ENCODE measurements at regions not wholly inside any gene's neighbourhood (a gene's known extent, or its start where the extent isn't known, plus 50 kb on each side); places are given as distances from the start of the nearest gene placed in this dataset.

DNA sequence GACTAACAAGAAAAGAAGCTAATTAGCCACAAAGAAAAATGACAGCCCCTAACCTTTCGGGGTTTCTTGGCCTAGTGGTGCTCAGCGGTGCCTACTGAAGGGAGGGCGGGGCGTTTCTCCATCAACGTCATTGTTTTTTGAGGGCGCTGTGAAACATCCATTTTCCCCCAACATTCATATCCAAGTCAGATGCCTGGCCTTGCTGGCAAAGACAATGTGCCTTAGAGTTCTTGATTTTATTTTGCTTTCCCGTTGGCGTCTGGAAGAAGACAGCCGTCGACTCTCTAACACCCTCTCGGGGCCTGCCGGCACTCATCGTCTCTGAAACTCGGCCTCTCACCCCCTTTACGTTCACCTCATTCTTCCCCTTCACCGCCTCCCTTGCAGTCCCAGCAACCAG, 154.5 kb downstream of the PHETA1 start:
- ChIA-PET POLR2A (no interaction called here), CTCF (no interaction called here)

GRCh38 chr12:111213561-111213960, 155.3 kb downstream of the PHETA1 start:
- DNase-seq (ENCODE audit: extremely low spot score): no peak
- POLR2A ChIA-PET: no interaction called here
- CTCF ChIA-PET: no interaction called here
- TF ChIP-seq ARNT (IDR thresholded peaks at IDR 0.05) (no peak), SP1 (IDR thresholded peaks at IDR 0.05) (no peak), BHLHE40 (IDR thresholded peaks at IDR 0.05; ENCODE audit: borderline replicate concordance) (no peak), LEF1 (IDR thresholded peaks at IDR 0.05; ENCODE audit: borderline replicate concordance) (no peak), FOXK2 (IDR thresholded peaks at IDR 0.05) (no peak), ZNF384 (IDR thresholded peaks at IDR 0.05) (no peak), CTBP1 (IDR thresholded peaks at IDR 0.05; ENCODE audit: borderline replicate concordance) (no peak), ELF4 (IDR thresholded peaks at IDR 0.05) (no peak), SUZ12 (IDR thresholded peaks at IDR 0.05) (no peak), HDGF (IDR thresholded peaks at IDR 0.05; ENCODE audit: borderline replicate concordance) (no peak), FOXM1 (IDR thresholded peaks at IDR 0.05; ENCODE audit: borderline replicate concordance) (no peak), L3MBTL2 (conservative IDR thresholded peaks at IDR 0.05) (no peak), NFRKB (IDR thresholded peaks at IDR 0.05) (no peak)
- TF ChIP-seq, protein P1, sequence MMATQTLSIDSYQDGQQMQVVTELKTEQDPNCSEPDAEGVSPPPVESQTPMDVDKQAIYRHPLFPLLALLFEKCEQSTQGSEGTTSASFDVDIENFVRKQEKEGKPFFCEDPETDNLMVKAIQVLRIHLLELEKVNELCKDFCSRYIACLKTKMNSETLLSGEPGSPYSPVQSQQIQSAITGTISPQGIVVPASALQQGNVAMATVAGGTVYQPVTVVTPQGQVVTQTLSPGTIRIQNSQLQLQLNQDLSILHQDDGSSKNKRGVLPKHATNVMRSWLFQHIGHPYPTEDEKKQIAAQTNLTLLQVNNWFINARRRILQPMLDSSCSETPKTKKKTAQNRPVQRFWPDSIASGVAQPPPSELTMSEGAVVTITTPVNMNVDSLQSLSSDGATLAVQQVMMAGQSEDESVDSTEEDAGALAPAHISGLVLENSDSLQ (IDR thresholded peaks at IDR 0.05): no peak

More for the DNA sequence above, 154.5 kb downstream of the PHETA1 start:
- TF ChIP-seq L3MBTL2 (conservative IDR thresholded peaks at IDR 0.05): no peak
- TF ChIP-seq FOXA1 (IDR thresholded peaks at IDR 0.05): no peak
- no peak for TF ChIP-seq FOXK2 (IDR thresholded peaks at IDR 0.05)
- TF ChIP-seq ARNT (IDR thresholded peaks at IDR 0.05): no peak
- TF ChIP-seq, protein P1 (IDR thresholded peaks at IDR 0.05): no peak
- TF ChIP-seq ZNF384 (IDR thresholded peaks at IDR 0.05): no peak
- no peak for TF ChIP-seq FOXM1 (IDR thresholded peaks at IDR 0.05; ENCODE audit: borderline replicate concordance)
- no peak for TF ChIP-seq ELF4 (IDR thresholded peaks at IDR 0.05)
- no peak for TF ChIP-seq SUZ12 (IDR thresholded peaks at IDR 0.05)
- no peak for TF ChIP-seq HDGF (IDR thresholded peaks at IDR 0.05; ENCODE audit: borderline replicate concordance)
- no peak for TF ChIP-seq LEF1 (IDR thresholded peaks at IDR 0.05; ENCODE audit: borderline replicate concordance)
- DNase-seq (ENCODE audit: extremely low spot score): no peak

DNA sequence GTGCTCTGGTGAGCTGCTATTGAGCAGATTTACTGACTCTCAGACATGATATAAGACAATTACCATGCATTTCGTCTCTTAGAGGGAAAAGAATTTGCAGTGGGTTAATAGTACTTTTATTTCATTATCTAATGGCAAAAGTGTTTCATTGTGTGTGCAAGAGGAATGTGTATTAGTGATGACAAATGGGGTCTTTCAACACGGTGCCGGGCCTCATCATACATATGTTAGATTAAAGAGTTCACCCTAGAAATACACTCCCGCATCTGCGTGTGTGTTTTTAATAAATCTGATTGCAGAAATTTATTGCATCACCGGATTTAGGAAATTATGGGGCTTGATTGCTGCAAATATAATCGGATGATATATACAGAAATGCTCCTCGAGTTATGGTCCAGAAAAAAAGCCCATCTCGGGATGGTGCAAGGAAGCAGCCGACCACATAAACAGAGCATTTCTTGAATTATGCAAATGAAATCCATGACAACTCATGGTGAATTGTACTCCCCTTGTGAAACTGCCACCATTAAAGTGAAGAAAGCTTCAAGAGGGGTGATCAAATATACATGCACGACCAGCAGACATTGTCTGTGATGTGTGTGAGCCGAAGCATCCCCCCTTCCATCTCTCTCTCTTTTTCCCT, 156.0 kb downstream of the PHETA1 start:
- ChIA-PET POLR2A (no interaction called here), CTCF (no interaction called here)
- no peak for DNase-seq (ENCODE audit: extremely low spot score)
- TF ChIP-seq L3MBTL2 (conservative IDR thresholded peaks at IDR 0.05) (no peak), LEF1 (IDR thresholded peaks at IDR 0.05; ENCODE audit: borderline replicate concordance) (no peak), FOXA1 (IDR thresholded peaks at IDR 0.05) (no peak), SUZ12 (IDR thresholded peaks at IDR 0.05) (no peak), FOXM1 (IDR thresholded peaks at IDR 0.05; ENCODE audit: borderline replicate concordance) (no peak), CTBP1 (IDR thresholded peaks at IDR 0.05; ENCODE audit: borderline replicate concordance) (no peak), NFRKB (IDR thresholded peaks at IDR 0.05) (no peak), SP1 (IDR thresholded peaks at IDR 0.05) (no peak), ARNT (IDR thresholded peaks at IDR 0.05) (no peak), ELF4 (IDR thresholded peaks at IDR 0.05) (no peak), BHLHE40 (IDR thresholded peaks at IDR 0.05; ENCODE audit: borderline replicate concordance) (no peak), TARDBP (IDR thresholded peaks at IDR 0.05) (no peak), ZNF384 (IDR thresholded peaks at IDR 0.05) (no peak), HDGF (IDR thresholded peaks at IDR 0.05; ENCODE audit: borderline replicate concordance) (no peak), FOXK2 (IDR thresholded peaks at IDR 0.05) (no peak)
- TF ChIP-seq, protein P1 (IDR thresholded peaks at IDR 0.05): no peak

DNA sequence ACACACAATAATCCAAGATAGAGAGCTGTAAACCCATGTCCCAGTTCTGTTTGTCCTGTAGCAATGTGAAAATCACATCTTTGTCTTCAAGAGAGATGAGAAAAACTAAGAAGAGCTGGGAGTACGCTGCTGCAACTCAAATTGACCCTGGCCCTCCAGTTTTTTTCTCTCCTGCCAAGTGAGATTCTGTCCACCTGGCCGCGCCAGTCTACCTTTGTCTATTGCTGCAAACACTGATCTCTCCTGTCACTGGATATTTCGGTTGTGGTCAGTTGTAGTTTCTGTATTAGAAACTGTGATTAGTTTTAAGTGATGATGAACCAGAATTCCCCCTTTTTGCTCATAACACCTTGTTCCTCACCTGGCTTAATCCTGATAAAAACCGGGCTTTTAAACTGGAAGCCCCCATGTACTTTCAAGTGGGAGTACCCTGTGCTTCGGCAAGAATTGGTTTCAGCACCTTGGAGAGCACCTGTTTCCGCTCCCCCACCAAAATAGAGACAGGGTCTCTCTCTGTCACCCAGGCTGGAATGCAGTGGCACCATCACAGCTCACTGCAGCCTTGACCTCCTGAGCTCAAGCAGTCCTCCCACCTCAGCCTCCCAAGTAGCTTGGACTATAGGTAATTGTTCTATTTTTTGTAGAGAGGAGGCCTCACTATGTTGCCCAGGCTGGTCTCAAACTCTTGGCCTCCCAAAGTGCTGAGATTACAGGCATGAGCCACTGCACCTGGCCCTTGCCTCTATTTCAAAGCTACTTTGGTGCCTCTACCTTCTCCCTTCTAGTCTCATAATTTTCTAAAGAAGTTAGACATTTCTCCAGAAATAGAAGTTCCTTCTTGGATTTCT, 156.8 kb downstream of the PHETA1 start:
- CTCF ChIA-PET: interaction anchor here (0.6 kb wide), 1 partner anchor 40 kb away, joined by 3 read pairs; no protein-coding TSS in a partner anchor
- no peak for TF ChIP-seq HDGF (IDR thresholded peaks at IDR 0.05; ENCODE audit: borderline replicate concordance)
- TF ChIP-seq FOXK2 (IDR thresholded peaks at IDR 0.05): no peak
- TF ChIP-seq FOXA1 (IDR thresholded peaks at IDR 0.05): no peak
- no peak for TF ChIP-seq TARDBP (IDR thresholded peaks at IDR 0.05)
- TF ChIP-seq ELF4 (IDR thresholded peaks at IDR 0.05): no peak
- TF ChIP-seq SUZ12 (IDR thresholded peaks at IDR 0.05): no peak
- TF ChIP-seq NFRKB (IDR thresholded peaks at IDR 0.05): no peak
- no peak for TF ChIP-seq ARNT (IDR thresholded peaks at IDR 0.05)
- no peak for TF ChIP-seq CTBP1 (IDR thresholded peaks at IDR 0.05; ENCODE audit: borderline replicate concordance)
- TF ChIP-seq BHLHE40 (IDR thresholded peaks at IDR 0.05; ENCODE audit: borderline replicate concordance): no peak
- TF ChIP-seq L3MBTL2 (conservative IDR thresholded peaks at IDR 0.05): no peak
- TF ChIP-seq FOXM1 (IDR thresholded peaks at IDR 0.05; ENCODE audit: borderline replicate concordance): no peak
- TF ChIP-seq SP1 (IDR thresholded peaks at IDR 0.05): no peak
- TF ChIP-seq, protein P1 (IDR thresholded peaks at IDR 0.05): no peak
- no peak for TF ChIP-seq ZNF384 (IDR thresholded peaks at IDR 0.05)
- no peak for TF ChIP-seq LEF1 (IDR thresholded peaks at IDR 0.05; ENCODE audit: borderline replicate concordance)
- DNase-seq (ENCODE audit: extremely low spot score): peak; percentile 25
- POLR2A ChIA-PET: no interaction called here

GRCh38 chr12:111209811-111210210, 159.1 kb downstream of the PHETA1 start:
- CTCF ChIA-PET: no interaction called here
- DNase-seq (ENCODE audit: extremely low spot score): no peak
- POLR2A ChIA-PET: no interaction called here
- TF ChIP-seq FOXM1 (IDR thresholded peaks at IDR 0.05; ENCODE audit: borderline replicate concordance) (no peak), ZNF384 (IDR thresholded peaks at IDR 0.05) (no peak), TARDBP (IDR thresholded peaks at IDR 0.05) (no peak), LEF1 (IDR thresholded peaks at IDR 0.05; ENCODE audit: borderline replicate concordance) (no peak), ARNT (IDR thresholded peaks at IDR 0.05) (no peak), FOXK2 (IDR thresholded peaks at IDR 0.05) (no peak), SP1 (IDR thresholded peaks at IDR 0.05) (no peak), NFRKB (IDR thresholded peaks at IDR 0.05) (no peak), BHLHE40 (IDR thresholded peaks at IDR 0.05; ENCODE audit: borderline replicate concordance) (no peak), ELF4 (IDR thresholded peaks at IDR 0.05) (no peak), SUZ12 (IDR thresholded peaks at IDR 0.05) (no peak)
- TF ChIP-seq, protein P1 (IDR thresholded peaks at IDR 0.05): no peak
